GM19043 (cell line): ENCODE measurements at regions not wholly inside any gene's neighbourhood (a gene's known extent, or its start where the extent isn't known, plus 50 kb on each side); places are given as distances from the start of the nearest gene placed in this dataset.

ENCODE experiments used
- ATAC-seq: cut with Tn5 transposase; IDR thresholded peaks from one replicate; pipeline ENCODE4 v1.9.1; 2021; ENCODE audit warnings: low read depth; ENCODE audit not compliant: unreplicated experiment

- ATAC-seq: no peak
Observed at GRCh38 chr21:28272272-28272992, 720.2 kb downstream of the LTN1 start.

DNA sequence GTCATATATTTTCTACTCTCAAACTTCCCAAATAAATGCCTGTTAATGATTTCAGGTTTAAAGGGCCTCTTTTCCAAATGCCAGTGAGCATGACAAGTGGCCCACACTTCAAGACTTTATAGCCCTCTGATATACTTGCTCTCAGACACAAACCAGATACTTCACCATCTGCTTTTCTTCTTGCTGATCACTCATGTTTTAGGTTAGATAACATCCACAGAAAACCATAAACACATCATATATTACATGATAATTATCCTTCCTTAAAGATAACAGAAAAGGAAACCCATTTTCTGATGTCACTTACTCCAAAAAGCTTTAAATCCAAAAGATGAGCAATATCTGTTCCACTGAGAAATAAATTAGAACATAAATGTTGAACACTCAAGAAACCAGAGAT, 723.5 kb downstream of the LTN1 start:
- ATAC-seq: no peak

GRCh38 chr21:28268685-28269084, 724.0 kb downstream of the LTN1 start:
- no peak for ATAC-seq

DNA sequence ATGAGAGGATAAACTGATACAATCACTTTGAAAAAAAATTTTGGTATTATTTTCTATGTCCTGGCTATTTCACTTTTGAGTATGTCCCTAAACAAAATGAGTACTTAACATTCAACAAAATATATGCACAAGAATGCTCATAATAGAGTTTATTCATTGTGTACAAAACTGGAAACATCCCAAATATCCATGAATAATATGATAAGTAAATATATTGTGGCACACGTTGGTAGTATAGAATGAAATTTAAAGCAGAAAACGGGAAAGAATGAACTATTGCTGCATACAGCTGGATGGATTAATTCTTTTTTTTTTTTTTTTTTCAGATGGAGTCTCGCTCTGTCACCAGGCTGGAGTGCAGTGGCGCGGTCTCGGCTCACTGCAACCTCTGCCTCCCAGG, 725.2 kb downstream of the LTN1 start:
- ATAC-seq: no peak

DNA sequence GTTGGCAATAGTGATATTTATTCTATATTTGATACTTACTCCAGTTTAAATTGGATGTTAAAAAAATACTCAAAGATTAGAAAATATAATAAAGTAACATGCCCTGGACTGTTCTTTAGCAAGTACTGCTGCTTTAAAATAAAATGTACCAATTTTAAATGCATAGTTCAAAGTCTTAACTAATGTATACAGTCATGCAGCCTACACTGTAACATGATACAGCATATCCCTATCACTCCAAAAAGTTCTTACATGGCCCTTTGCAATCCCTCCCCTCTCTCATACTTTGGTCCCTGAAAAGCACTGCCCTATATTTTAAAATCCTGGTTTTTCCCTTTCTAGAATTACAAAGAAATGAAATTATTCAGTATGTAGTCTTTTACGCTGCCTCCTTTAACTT, 726.6 kb downstream of the LTN1 start:
- ATAC-seq: no peak

DNA sequence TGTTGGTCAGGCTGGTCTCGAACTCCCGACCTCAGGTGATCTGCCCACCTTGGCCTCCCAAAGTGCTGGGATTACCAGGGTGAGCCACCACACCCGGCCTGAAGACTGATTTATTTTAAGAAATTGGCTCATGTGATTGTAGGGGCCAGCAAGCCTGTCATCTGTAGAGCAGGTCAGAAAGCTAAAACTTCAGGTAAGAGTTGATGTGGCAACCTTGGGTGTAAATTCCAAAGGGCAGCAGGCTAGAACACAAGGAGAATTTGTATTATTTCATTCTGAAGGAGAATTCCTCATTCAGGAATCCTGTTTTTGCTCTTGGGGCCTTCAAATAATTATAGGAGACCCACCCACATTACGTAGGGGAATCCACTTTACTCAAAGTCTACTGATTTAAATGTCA, 728.7 kb downstream of the LTN1 start:
- ATAC-seq: no peak

DNA sequence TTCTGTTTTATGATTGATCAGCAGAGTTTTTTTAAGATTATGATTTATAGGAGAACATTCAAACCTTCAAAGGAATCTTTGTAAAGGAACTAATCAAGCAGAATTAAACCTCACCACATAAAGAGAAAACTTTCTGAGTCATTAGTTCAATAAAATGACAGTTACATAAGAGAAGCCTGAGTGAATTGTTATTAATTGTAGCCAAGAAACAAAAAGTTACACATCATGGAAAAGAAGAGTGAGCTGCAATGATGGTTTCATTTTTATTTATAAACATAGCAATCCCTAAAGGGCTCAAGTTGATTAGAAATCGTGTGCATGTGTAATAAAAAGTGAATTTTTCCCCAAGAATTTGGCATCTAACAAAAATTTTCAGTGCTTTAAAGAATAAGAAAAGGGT, 731.4 kb downstream of the LTN1 start:
- no peak for ATAC-seq

DNA sequence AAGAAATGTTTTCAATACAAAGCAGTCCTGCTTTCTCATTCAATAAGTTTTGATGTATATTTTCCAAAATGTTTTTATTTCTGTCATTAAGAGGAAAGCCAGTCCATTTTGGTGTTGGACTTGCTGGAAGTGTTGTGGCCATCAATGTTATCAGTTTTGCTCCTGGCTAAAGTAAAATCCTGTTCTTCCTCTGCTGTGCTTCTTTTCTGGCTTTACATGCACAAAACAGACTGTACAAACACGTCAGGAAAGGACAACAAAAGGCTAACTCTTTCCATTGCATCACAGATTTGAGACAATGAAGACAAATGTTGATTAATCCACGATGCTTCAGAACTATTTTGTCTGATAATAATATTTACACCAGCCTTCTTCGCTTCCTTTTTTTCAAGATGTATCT, 735.4 kb downstream of the LTN1 start:
- ATAC-seq: no peak

DNA sequence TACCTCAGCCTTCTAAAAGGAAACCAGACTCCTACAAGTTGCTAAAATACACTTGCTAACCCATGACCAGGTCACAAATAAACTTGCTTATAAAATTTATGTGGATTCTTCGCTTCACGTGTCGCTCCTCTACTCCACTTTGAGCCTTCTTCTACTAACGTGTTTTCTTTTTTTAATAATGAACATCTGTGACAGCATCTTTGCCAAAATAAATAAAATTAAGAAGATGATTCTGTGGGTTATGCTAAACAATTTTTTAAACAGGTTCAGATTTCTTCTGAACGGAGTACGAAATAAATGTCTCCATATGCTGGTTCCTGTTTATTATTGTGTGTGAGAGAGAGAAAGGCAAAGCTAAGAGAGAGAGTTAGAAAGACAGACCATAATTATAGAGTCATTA, 735.8 kb downstream of the LTN1 start:
- ATAC-seq: no peak

- ATAC-seq: no peak
Observed at GRCh38 chr21:28256420-28256831, 736.3 kb downstream of the LTN1 start.

- no peak for ATAC-seq
Observed at GRCh38 chr21:28253961-28254360, 738.7 kb downstream of the LTN1 start.

- ATAC-seq: no peak
Observed at GRCh38 chr21:28253338-28253737, 739.3 kb downstream of the LTN1 start.

GRCh38 chr21:28252928-28253327, 739.7 kb downstream of the LTN1 start:
- ATAC-seq: no peak

DNA sequence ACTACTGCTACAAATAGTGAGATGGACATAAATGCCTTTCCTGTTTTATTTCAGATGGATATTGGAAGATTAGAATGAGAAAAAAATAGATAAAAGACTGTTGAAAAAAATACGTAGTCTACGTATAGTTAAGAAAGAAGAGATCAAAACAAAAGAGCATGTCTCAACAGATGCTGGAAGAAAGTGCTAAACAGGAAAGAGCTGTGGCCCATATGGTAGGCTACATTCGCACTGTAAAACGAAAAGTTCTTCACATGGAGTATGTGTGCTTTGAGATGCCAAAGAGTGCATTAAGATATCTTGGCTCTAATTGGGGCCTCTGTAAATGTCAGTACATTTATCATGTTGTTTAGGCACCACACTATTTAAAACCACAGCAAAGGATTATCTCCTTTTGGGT, 741.7 kb downstream of the LTN1 start:
- ATAC-seq: no peak

GRCh38 chr21:28247454-28248020, 745.1 kb downstream of the LTN1 start:
- ATAC-seq: no peak

DNA sequence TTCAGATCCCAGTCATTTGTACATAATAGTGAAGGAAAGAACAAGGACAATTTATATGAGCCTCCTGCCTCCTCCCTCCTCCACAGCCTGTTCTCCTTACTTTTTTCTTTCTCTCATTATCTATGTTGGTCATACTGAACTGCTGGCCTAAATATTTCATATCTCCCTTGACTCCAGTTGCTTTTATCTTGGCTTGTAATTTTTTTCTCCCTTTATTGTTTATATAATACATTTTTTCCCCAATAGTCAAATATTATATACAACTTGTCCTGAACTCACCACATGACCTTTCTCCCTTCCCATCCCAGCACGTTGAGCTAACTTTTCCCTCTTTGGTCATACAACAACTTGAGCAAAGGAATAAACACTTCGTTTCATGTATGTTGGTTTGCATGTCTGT, 752.1 kb downstream of the LTN1 start:
- ATAC-seq: no peak

- ATAC-seq: no peak
Observed at GRCh38 chr21:28239340-28239739, 753.3 kb downstream of the LTN1 start.

- ATAC-seq: no peak
Observed at GRCh38 chr21:28237661-28238060, 755.0 kb downstream of the LTN1 start.

GRCh38 chr21:28235169-28235895, 757.3 kb downstream of the LTN1 start:
- ATAC-seq: no peak

DNA sequence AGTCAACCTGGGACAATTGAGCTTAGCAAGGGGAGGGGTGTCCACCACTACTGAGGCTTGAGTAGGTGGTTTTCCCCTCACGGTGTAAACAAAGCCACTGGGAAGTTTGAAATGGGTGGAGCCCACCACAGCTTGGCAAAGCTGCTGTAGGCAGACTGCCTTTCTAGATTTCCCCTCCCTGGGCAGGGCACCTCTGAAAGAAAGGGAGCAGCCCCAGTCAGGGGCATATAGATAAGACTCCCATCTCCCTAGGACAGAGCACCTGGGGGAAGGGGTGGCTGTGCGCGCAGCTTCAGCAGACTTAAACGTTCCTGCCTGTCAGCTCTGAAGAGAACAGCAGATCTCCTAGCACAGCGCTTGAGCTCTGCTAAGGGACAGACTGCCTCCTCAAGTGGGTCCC, 758.4 kb downstream of the LTN1 start:
- no peak for ATAC-seq

DNA sequence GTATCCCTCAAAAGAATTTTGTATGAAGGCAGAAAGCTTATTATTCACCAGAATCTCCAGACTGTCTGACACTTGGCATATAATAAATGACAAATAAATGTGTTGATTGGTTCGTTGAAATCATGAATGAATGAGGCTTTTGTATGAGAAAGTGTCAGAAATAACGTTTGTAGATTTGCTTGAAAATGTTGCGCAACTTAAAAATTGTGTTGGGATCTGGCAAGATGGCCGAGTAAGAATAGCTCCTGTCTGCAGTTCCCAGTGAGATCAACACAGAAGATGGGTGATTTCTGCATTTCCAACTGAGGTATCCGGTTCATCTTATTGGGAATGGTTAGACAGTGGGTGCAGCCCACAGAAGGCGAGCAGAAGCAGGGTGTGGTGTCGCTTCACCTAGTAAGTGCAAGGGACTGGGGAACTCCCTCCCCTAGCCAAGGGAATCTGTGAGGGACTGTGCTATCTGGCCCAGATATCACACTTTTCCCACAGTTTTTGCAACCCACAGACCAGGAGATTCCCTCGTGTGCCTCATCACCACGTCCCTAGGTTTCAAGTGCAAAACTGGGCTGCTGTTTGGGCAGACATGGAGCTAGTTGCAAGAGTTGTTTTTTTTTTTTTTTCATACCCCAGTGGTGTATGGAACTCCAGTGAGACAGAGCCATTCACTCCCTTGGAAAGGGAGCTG, 759.0 kb downstream of the LTN1 start:
- no peak for ATAC-seq
